ENCODE measurements at regions not wholly inside any gene's neighbourhood (a gene's known extent, or its start where the extent isn't known, plus 50 kb on each side); places are given as distances from the start of the nearest gene placed in this dataset.

GRCh38 chrX:30161043-30161442 lies 54.3 kb upstream of the MAGEB2 start:
- H3K36me3 ChIP-seq (ENCODE audit: control insufficient read depth, insufficient read depth, low read length): no peaks in the 10 kb centered on the region
- H3K4me1 ChIP-seq (ENCODE audit: control insufficient read depth, insufficient read depth, low read length): peaks cover 3% of the 10 kb centered on the region; the same call in 1 of the 2 replicates
- H3K27ac ChIP-seq (ENCODE audit: low read depth, low read length): no peak overlapping the region
- no peaks in the 10 kb centered on the region; the same call in 1 of the 2 replicates for H3K27me3 ChIP-seq (ENCODE audit: control insufficient read depth, insufficient read depth, low read length)
- H3K9ac ChIP-seq (ENCODE audit: low read length): no peak overlapping the region
- 0 out of 2 replicates have a peak, but pooled peaks cover 3% of the 10 kb centered on the region for H3K9me3 ChIP-seq (ENCODE audit: control insufficient read depth, insufficient read depth, low read depth, low read length)
- H3K4me3 ChIP-seq (ENCODE audit: low read depth, low read length): no peak overlapping the region

All from HUES6 (cell line).